HG02840 (cell line): ENCODE measurements at regions not wholly inside any gene's neighbourhood (a gene's known extent, or its start where the extent isn't known, plus 50 kb on each side); places are given as distances from the start of the nearest gene placed in this dataset.

Source experiments
- ATAC-seq: cut with Tn5 transposase; IDR thresholded peaks from one replicate; pipeline ENCODE4 v1.9.1; 2021; ENCODE audit warnings: mild to moderate bottlenecking, moderate library complexity, moderate number of reproducible peaks; ENCODE audit not compliant: unreplicated experiment, low FRiP score

GRCh38 chr13:77386880-77387606 lies 60.1 kb upstream of the MYCBP2 start:
- no peak for ATAC-seq

DNA sequence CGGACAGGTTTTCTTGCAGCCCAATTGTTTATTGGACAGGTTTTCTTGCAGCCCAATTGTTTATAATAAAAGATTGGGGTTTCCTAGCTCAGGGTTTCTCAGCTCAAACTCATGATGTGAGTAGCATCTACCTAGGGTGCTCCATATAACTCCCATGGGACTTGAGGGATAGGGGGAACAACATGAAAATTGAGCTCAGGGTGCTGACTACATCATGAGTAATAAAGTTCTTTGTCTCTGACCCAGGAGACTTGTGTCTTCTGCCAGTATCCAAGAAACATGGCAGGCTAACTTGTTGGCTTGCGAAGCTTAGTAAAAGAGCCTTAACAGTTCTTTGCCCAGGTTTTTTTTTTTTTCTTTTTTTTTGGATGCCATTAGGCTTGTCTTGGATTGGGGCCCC lies 59.2 kb upstream of the MYCBP2 start:
- no peak for ATAC-seq

GRCh38 chr13:77384999-77385398 lies 58.1 kb upstream of the MYCBP2 start:
- no peak for ATAC-seq

DNA sequence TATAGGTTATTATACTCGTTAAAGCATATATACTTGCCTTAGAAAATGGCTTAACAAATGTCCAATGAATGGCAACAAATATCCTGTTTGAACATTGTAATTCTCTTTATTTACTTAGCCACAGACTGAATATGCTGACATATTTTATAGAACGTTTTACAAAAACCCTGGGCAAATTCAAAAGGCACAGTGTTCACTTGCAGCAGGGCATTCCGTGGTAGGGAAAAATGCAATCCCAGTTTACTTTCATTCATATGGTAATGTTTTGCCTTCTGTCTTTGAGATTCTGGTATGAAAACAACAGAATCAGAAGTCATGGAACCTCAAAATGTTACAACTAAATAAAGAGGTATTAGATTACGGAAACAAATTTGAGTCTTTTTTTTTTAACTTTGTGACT lies 56.2 kb upstream of the MYCBP2 start:
- no peak for ATAC-seq

- no peak for ATAC-seq
Measured at GRCh38 chr13:77381059-77381458, 54.2 kb upstream of the MYCBP2 start.

- ATAC-seq, result no peak
Measured at GRCh38 chr13:77379508-77379907, 52.6 kb upstream of the MYCBP2 start.

DNA sequence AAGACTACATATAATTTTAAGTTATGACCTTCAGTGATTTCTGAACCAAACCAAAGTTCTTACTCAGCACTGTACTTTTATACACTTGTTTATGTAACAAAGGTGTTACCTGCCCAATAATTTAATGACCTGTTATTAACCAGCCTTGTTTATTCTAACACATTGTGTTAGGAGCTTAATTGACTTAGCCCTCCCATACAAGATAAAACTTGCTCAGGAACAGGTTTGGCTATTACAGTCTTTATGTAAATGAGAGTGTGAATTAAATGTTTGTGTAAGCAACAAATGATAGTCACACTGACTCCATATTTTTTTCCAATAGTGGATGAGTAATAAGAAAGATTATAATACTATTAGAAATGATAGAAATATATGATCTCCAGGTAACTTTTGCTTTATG lies 51.8 kb upstream of the MYCBP2 start:
- no peak for ATAC-seq

DNA sequence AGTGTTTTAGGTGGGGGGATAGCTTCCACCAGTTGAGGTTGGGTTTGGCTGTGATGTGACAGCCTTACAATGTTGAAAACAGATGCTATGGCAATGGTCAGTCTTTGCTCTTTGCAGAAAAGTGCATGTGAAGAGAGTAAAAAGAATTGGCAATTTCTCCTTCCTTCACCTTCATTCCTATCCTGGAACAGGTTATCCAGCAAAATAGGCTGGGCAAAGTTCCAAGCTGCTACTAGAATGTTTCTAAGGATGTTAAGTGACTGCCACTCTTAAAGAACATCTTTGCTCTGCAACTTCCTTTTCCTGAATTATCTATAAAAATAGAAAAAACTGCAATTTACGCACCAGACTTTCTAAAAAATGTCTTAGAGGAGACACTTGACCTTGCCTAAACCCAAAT lies 50.1 kb upstream of the MYCBP2 start:
- ATAC-seq, result no peak
